HAP-1 (cell line): ENCODE measurements at regions not wholly inside any gene's neighbourhood (a gene's known extent, or its start where the extent isn't known, plus 50 kb on each side); places are given as distances from the start of the nearest gene placed in this dataset.

Experiments used
- DNase-seq, 2 experiments: peaks; one replicate each; pipeline ENCODE4 v3.0.0-alpha.2; 2016 to 2020; ENCODE audit warnings: low spot score in 2 of 2
- H3K27me3 ChIP-seq: fragments of 250-450 bp; sonication (Bioruptor Pico); 2 replicates; pipeline ENCODE4 v1.5.1; 2020; ENCODE audit warnings: low read depth, mild to moderate bottlenecking, moderate library complexity
- H3K36me3 ChIP-seq: fragments of 250-450 bp; sonication (Bioruptor Pico); replicated peaks from 2 replicates; pipeline ENCODE4 v1.5.1; 2020; ENCODE audit warnings: mild to moderate bottlenecking
- H3K4me1 ChIP-seq: fragments of 250-450 bp; sonication (Bioruptor Pico); 2 replicates; pipeline ENCODE4 v1.5.1; 2020; ENCODE audit warnings: mild to moderate bottlenecking
- H3K4me3 ChIP-seq: fragments of 250-450 bp; sonication (Bioruptor Pico); 2 replicates; pipeline ENCODE4 v1.5.1; 2020; ENCODE audit warnings: mild to moderate bottlenecking, moderate library complexity
- H3K9me3 ChIP-seq: fragments of 250-450 bp; sonication (Bioruptor Pico); 2 replicates; pipeline ENCODE4 v1.5.1; 2020; ENCODE audit warnings: mild to moderate bottlenecking, moderate library complexity
- in situ Hi-C: fragments of 300-500 bp; cut with MboI; formaldehyde crosslinking; loops from 3 replicates; pipeline ENCODE4 v1.14.3; 2020; ENCODE audit warnings: low sequenced_read_pairs, inconsistent platforms, mixed read lengths

- in situ Hi-C loops: no loop called here
- no peaks in the 10 kb centered on the region for H3K36me3 ChIP-seq
- no peak overlapping the region for H3K4me3 ChIP-seq
- H3K9me3 ChIP-seq: no peaks in the 10 kb centered on the region
- H3K27me3 ChIP-seq: no peaks in the 10 kb centered on the region
- no peaks in the 10 kb centered on the region for H3K4me1 ChIP-seq
- no peak for DNase-seq
Observed at GRCh38 chr21:35420656-35421055, 371.6 kb upstream of the RUNX1 start.

GRCh38 chr21:35417762-35418161 is 368.7 kb upstream of the RUNX1 start:
- no peaks in the 10 kb centered on the region for H3K27me3 ChIP-seq
- H3K4me1 ChIP-seq: no peaks in the 10 kb centered on the region
- in situ Hi-C loops: no loop called here
- no peak overlapping the region for H3K4me3 ChIP-seq
- DNase-seq: no peak
- no peaks in the 10 kb centered on the region for H3K36me3 ChIP-seq
- no peaks in the 10 kb centered on the region for H3K9me3 ChIP-seq

GRCh38 chr21:35416866-35417489 is 367.9 kb upstream of the RUNX1 start:
- Histone ChIP-seq H3K9me3 (no peaks in the 10 kb centered on the region), H3K4me1 (no peaks in the 10 kb centered on the region), H3K27me3 (no peaks in the 10 kb centered on the region), H3K4me3 (no peak overlapping the region), H3K36me3 (no peaks in the 10 kb centered on the region)
- no peak for DNase-seq
- in situ Hi-C loops: no loop called here

GRCh38 chr21:35414507-35415139 is 365.5 kb upstream of the RUNX1 start:
- DNase-seq: no peak
- in situ Hi-C loops: no loop called here
- Histone ChIP-seq H3K36me3 (no peaks in the 10 kb centered on the region), H3K4me3 (no peak overlapping the region), H3K4me1 (no peaks in the 10 kb centered on the region), H3K9me3 (no peaks in the 10 kb centered on the region), H3K27me3 (no peaks in the 10 kb centered on the region)

- in situ Hi-C loops: no loop called here
- H3K4me1 ChIP-seq: no peaks in the 10 kb centered on the region
- no peak for DNase-seq
- no peaks in the 10 kb centered on the region for H3K36me3 ChIP-seq
- H3K9me3 ChIP-seq: no peaks in the 10 kb centered on the region
- H3K27me3 ChIP-seq: no peaks in the 10 kb centered on the region
- H3K4me3 ChIP-seq: no peak overlapping the region
Observed at GRCh38 chr21:35414056-35414455, 365.0 kb upstream of the RUNX1 start.

GRCh38 chr21:35412231-35412630 is 363.1 kb upstream of the RUNX1 start:
- in situ Hi-C loops: no loop called here
- no peak for DNase-seq
- H3K9me3 ChIP-seq: no peaks in the 10 kb centered on the region
- H3K4me1 ChIP-seq: no peaks in the 10 kb centered on the region
- H3K36me3 ChIP-seq: no peaks in the 10 kb centered on the region
- H3K27me3 ChIP-seq: no peaks in the 10 kb centered on the region
- H3K4me3 ChIP-seq: no peak overlapping the region

- no peaks in the 10 kb centered on the region for H3K4me1 ChIP-seq
- H3K36me3 ChIP-seq: no peaks in the 10 kb centered on the region
- H3K27me3 ChIP-seq: no peaks in the 10 kb centered on the region
- no peak for DNase-seq
- H3K4me3 ChIP-seq: no peak overlapping the region
- H3K9me3 ChIP-seq: no peaks in the 10 kb centered on the region
- in situ Hi-C loops: no loop called here
Observed at GRCh38 chr21:35411434-35411833, 362.3 kb upstream of the RUNX1 start.

GRCh38 chr21:35410656-35411055 is 361.6 kb upstream of the RUNX1 start:
- DNase-seq: no peak
- in situ Hi-C loops: no loop called here
- H3K4me1 ChIP-seq: no peaks in the 10 kb centered on the region
- H3K36me3 ChIP-seq: no peaks in the 10 kb centered on the region
- H3K4me3 ChIP-seq: no peak overlapping the region
- H3K27me3 ChIP-seq: no peaks in the 10 kb centered on the region
- H3K9me3 ChIP-seq: no peaks in the 10 kb centered on the region

GRCh38 chr21:35410123-35410522 is 361.0 kb upstream of the RUNX1 start:
- Histone ChIP-seq H3K9me3 (no peaks in the 10 kb centered on the region; the same call in 1 of the 2 replicates), H3K4me3 (no peak overlapping the region), H3K27me3 (no peaks in the 10 kb centered on the region), H3K36me3 (no peaks in the 10 kb centered on the region), H3K4me1 (no peaks in the 10 kb centered on the region)
- DNase-seq: no peak
- in situ Hi-C loops: no loop called here

- H3K4me3 ChIP-seq: no peak overlapping the region
Observed at GRCh38 chr21:35408401-35408800, 359.3 kb upstream of the RUNX1 start.

GRCh38 chr21:35406635-35407034 is 357.5 kb upstream of the RUNX1 start:
- Histone ChIP-seq H3K9me3 (peaks cover 2% of the 10 kb centered on the region; the same call in 1 of the 2 replicates), H3K36me3 (no peaks in the 10 kb centered on the region), H3K27me3 (no peaks in the 10 kb centered on the region), H3K4me1 (no peaks in the 10 kb centered on the region), H3K4me3 (no peak overlapping the region)
- no peak for DNase-seq
- in situ Hi-C loops: no loop called here

More at GRCh38 chr21:35408401-35408800, 359.3 kb upstream of the RUNX1 start:
- in situ Hi-C loops: no loop called here
- Histone ChIP-seq H3K4me1 (no peaks in the 10 kb centered on the region), H3K36me3 (no peaks in the 10 kb centered on the region), H3K27me3 (no peaks in the 10 kb centered on the region), H3K9me3 (peaks cover 2% of the 10 kb centered on the region; the same call in 1 of the 2 replicates)
- no peak for DNase-seq

- in situ Hi-C loops: no loop called here
- Histone ChIP-seq H3K4me1 (no peaks in the 10 kb centered on the region), H3K36me3 (no peaks in the 10 kb centered on the region), H3K27me3 (no peaks in the 10 kb centered on the region), H3K4me3 (no peak overlapping the region), H3K9me3 (peaks cover 2% of the 10 kb centered on the region; the same call in 1 of the 2 replicates)
- no peak for DNase-seq
Observed at GRCh38 chr21:35405981-35406380, 356.9 kb upstream of the RUNX1 start.

- no peak overlapping the region for H3K4me3 ChIP-seq
- H3K4me1 ChIP-seq: no peaks in the 10 kb centered on the region
- H3K9me3 ChIP-seq: peaks cover 2% of the 10 kb centered on the region; the same call in 1 of the 2 replicates
- no peaks in the 10 kb centered on the region for H3K27me3 ChIP-seq
- DNase-seq: no peak
- in situ Hi-C loops: no loop called here
- no peaks in the 10 kb centered on the region for H3K36me3 ChIP-seq
Observed at GRCh38 chr21:35404247-35404646, 355.1 kb upstream of the RUNX1 start.

GRCh38 chr21:35402061-35402460 is 353.0 kb upstream of the RUNX1 start:
- no peak for DNase-seq
- Histone ChIP-seq H3K27me3 (no peaks in the 10 kb centered on the region), H3K9me3 (peaks cover 2% of the 10 kb centered on the region; the same call in 1 of the 2 replicates), H3K4me3 (no peak overlapping the region), H3K36me3 (no peaks in the 10 kb centered on the region), H3K4me1 (no peaks in the 10 kb centered on the region)
- in situ Hi-C loops: no loop called here
